ENCODE measurements at regions not wholly inside any gene's neighbourhood (a gene's known extent, or its start where the extent isn't known, plus 50 kb on each side); places are given as distances from the start of the nearest gene placed in this dataset.

GRCh38 chr17:62121025-62121730 lies 56.1 kb upstream of the MED13 start:
- DNase-seq (ENCODE audit: extremely low read depth, low read depth, low spot score): no peak

GRCh38 chr17:62119373-62119772 lies 54.3 kb upstream of the MED13 start:
- DNase-seq (ENCODE audit: extremely low read depth, low read depth, low spot score): no peak
